ENCODE measurements at regions not wholly inside any gene's neighbourhood (a gene's known extent, or its start where the extent isn't known, plus 50 kb on each side); places are given as distances from the start of the nearest gene placed in this dataset.
"Not testable (repeated sequence)": the region's sequence is repeated elsewhere in the genome, so short reads cannot be mapped to it uniquely, and the experiment has no call there.

- peak; percentile 56 for DNase-seq
Measured at GRCh38 chr1:117754061-117754969, 148.5 kb downstream of the TENT5C start.

- DNase-seq = no peak
Measured at GRCh38 chr1:117757668-117758067, 151.8 kb downstream of the TENT5C start.

GRCh38 chr1:117758444-117759316 is 152.8 kb downstream of the TENT5C start:
- DNase-seq = peak; percentile 73

- no peak for DNase-seq
Measured at GRCh38 chr1:117759535-117759934, 153.7 kb downstream of the TENT5C start.

GRCh38 chr1:117760069-117760468 is 154.2 kb downstream of the TENT5C start:
- no peak for DNase-seq

GRCh38 chr1:117760485-117760884 is 154.6 kb downstream of the TENT5C start:
- no peak for DNase-seq

GRCh38 chr1:117767756-117768155 is 161.7 kb downstream of the GDAP2 start:
- not testable (repeated sequence) for DNase-seq

- DNase-seq = no peak
Measured at GRCh38 chr1:117770981-117771531, 158.4 kb downstream of the GDAP2 start.

- DNase-seq = no peak
Measured at GRCh38 chr1:117779364-117779763, 150.1 kb downstream of the GDAP2 start.

- DNase-seq = no peak
Measured at GRCh38 chr1:117780687-117781475, 148.5 kb downstream of the GDAP2 start.

GRCh38 chr1:117782056-117782455 is 147.4 kb downstream of the GDAP2 start:
- DNase-seq = no peak

- no peak for DNase-seq
Measured at GRCh38 chr1:117783606-117784396, 145.6 kb downstream of the GDAP2 start.

GRCh38 chr1:117788014-117788413 is 141.4 kb downstream of the GDAP2 start:
- DNase-seq = no peak

- no peak for DNase-seq
Measured at GRCh38 chr1:117793413-117793812, 136.0 kb downstream of the GDAP2 start.

GRCh38 chr1:117794073-117794472 is 135.3 kb downstream of the GDAP2 start:
- DNase-seq = no peak

- DNase-seq = no peak
Measured at GRCh38 chr1:117795190-117795589, 134.2 kb downstream of the GDAP2 start.

GRCh38 chr1:117795792-117796191 is 133.6 kb downstream of the GDAP2 start:
- DNase-seq = no peak

GRCh38 chr1:117796226-117796625 is 133.2 kb downstream of the GDAP2 start:
- no peak for DNase-seq

- DNase-seq = no peak
Measured at GRCh38 chr1:117798550-117798949, 130.9 kb downstream of the GDAP2 start.

- no peak for DNase-seq
Measured at GRCh38 chr1:117802531-117803257, 126.7 kb downstream of the GDAP2 start.

- no peak for DNase-seq
Measured at GRCh38 chr1:117803318-117803717, 126.1 kb downstream of the GDAP2 start.
